NCI-H128 (cell line): ENCODE measurements at regions not wholly inside any gene's neighbourhood (a gene's known extent, or its start where the extent isn't known, plus 50 kb on each side); places are given as distances from the start of the nearest gene placed in this dataset.
"Not testable (repeated sequence)": the region's sequence is repeated elsewhere in the genome, so short reads cannot be mapped to it uniquely, and the experiment has no call there.

Experiments used
- DNase-seq: peaks from one replicate; lab custom pipeline; 2025; ENCODE audit not compliant: unreplicated experiment; lab: John Stamatoyannopoulos, UW

GRCh38 chr7:83882551-83882950 is 233.6 kb upstream of the SEMA3E start:
- DNase-seq, result no peak

- DNase-seq, result no peak
Measured at GRCh38 chr7:83879063-83879462, 230.1 kb upstream of the SEMA3E start.

GRCh38 chr7:83878614-83879013 is 229.7 kb upstream of the SEMA3E start:
- DNase-seq, result no peak

- no peak for DNase-seq
Measured at GRCh38 chr7:83876593-83876992, 227.7 kb upstream of the SEMA3E start.

DNA sequence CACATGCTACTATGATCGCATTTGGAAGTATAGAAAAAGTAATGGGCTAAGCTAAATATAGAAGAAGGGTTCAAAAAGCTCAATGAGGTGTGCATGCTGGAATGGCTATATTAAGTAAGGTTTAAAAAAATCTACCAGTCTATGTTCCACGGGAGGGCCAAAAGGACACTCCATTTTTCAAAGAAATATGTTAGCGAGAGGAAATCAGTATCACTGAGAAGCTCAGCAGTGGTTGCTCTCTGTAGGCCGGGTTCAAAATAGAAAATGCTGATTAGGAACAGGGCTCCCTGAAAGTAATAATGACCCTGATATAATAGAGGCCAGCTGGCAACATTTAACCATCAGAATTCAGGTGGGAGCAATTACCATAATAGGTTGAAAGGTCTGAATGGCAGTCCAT is 224.5 kb upstream of the SEMA3E start:
- DNase-seq, result no peak

GRCh38 chr7:83872501-83872900 is 223.6 kb upstream of the SEMA3E start:
- no peak for DNase-seq

- DNase-seq, result no peak
Measured at GRCh38 chr7:83870515-83870914, 221.6 kb upstream of the SEMA3E start.

- no peak for DNase-seq
Measured at GRCh38 chr7:83866582-83866981, 217.6 kb upstream of the SEMA3E start.

DNA sequence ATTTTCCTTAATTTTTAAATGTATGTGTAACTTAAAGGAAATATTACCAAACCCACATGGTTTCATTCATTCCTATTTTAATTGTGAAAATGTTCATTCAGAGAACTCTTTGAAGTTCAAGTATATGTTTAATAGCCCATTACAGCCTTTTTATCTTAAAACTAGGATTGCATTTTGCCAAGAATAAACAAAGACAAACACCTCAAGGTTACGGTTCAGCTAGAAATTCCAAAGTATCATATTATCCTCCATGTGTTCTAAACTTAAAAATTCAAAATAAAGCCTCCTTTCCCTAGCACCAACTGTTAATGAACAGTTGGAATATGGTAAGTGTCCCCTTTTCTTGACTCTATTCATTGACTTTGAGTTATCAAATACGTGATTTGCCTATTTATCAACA is 215.6 kb upstream of the SEMA3E start:
- DNase-seq, result no peak

GRCh38 chr7:83863906-83864305 is 215.0 kb upstream of the SEMA3E start:
- DNase-seq, result no peak

DNA sequence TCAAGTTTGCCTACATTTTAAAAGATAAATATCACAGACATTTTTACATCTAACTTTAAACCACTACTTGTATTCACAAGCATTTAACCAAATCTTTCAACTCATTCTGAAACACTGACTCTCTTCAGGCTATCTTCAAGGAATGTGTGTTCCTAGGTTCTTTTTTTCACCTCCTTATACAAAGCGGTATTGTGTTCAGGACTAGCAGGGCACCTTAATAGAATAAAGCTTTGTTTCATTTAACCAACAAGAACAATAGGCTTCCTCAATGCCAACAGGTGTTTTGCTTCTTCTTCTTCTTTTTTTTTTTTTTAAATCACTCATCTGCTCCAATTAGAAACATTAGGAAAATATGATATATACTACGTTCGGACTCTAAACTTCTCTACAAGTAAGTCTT is 212.9 kb upstream of the SEMA3E start:
- no peak for DNase-seq

DNA sequence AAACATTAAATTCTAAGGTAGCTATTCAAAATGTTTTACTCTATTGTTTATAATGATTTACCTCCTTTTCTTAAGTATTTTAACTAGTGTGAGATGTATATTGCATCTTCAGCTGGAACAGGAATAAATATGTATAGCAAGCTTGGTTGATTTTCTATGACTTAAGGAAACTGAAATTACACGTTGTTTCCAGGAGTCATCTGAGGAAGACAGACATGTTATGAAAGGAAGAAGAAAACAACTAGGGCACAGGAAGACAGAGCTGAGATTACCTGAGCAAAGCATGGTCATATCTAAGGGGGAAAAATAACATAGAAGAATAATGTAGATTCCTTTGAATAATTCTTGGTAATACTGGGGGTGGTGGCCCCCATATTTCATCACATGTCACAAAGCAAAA is 210.9 kb upstream of the SEMA3E start:
- no peak for DNase-seq

DNA sequence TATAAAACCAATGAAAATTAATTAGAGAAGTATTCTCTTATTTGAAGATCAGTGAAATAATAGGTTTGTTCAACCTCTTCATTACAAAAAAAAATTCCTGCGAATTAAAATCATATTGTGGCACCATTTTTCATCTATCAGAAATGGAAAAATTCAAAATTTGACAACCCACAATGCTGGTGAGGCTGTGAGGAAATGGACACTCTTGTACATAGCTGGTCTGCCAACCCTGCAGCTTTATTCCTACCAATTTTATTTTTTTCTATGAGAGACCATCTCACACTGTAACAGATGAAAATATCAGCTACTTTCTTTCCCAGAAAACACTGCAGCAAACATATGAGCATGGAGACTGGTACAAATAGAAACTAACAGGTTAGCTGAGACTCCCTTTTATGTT is 208.8 kb upstream of the SEMA3E start:
- no peak for DNase-seq

DNA sequence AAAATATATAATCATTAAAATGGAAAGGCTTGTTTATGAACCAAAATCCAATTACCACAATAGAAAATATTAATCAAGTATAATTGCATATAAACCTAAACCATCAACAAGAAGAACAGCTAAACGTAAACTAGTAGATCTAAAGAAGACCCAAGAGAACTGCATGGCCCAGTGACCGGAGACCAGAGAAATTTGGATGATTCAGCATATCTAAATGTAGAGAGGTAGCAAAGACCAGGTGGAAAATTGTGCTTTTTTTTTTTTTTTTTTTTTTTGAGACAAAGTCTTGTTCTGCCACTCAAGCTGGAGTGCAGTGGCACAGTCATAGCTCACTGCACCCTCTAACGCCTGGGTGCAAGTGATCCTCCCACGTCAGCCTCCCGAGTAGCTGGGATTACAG is 207.2 kb upstream of the SEMA3E start:
- no peak for DNase-seq

DNA sequence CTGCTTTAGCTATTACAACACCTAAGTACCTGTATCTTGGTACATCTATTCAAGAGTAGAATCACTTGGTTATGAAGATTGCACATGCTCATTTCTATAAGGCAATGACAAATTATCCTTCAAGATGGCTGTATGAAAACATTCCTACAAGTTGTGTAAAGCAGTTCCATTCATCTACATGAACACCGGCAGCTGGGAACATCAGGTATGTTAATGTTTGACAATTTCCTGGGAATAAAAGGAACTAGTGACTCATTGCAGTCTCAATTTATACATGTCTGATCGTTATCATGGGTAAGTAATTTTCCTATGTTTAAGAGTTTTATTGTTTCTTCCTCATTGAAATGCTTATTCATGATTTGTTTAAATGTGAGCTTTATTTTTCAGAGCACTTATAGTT is 203.2 kb upstream of the SEMA3E start:
- DNase-seq, result no peak

GRCh38 chr7:83851551-83851950 is 202.6 kb upstream of the SEMA3E start:
- DNase-seq, result no peak

GRCh38 chr7:83850941-83851340 is 202.0 kb upstream of the SEMA3E start:
- no peak for DNase-seq

- DNase-seq, result no peak
Measured at GRCh38 chr7:83850125-83850524, 201.2 kb upstream of the SEMA3E start.

GRCh38 chr7:83849131-83849530 is 200.2 kb upstream of the SEMA3E start:
- no peak for DNase-seq

GRCh38 chr7:83842894-83843293 is 194.0 kb upstream of the SEMA3E start:
- DNase-seq, result no peak

GRCh38 chr7:83837683-83838082 is 188.7 kb upstream of the SEMA3E start:
- no peak for DNase-seq

- no peak for DNase-seq
Measured at GRCh38 chr7:83836028-83836427, 187.1 kb upstream of the SEMA3E start.

GRCh38 chr7:83835424-83835823 is 186.5 kb upstream of the SEMA3E start:
- no peak for DNase-seq

DNA sequence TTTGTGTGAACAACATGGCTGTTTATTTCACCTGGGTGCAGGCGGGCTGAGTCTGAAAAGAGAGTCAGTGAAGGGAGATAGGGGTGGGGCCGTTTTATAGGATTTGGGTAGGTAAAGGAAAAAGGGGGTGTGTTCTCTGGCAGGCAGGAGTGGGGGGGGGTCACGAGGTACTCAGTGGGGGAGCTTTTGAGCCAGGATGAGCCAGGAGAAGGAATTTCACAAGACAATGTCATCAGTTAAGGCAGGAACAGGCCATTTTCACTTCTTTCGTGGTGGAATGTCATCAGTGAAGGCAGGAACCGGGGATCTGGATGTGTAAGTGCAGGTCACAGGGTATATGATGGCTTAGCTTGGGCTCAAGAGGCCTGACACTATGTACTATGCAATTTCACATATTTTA is 184.8 kb upstream of the SEMA3E start:
- not testable (repeated sequence) for DNase-seq
